GM18505 (cell line): ENCODE measurements at regions not wholly inside any gene's neighbourhood (a gene's known extent, or its start where the extent isn't known, plus 50 kb on each side); places are given as distances from the start of the nearest gene placed in this dataset.
"Not testable (repeated sequence)": the region's sequence is repeated elsewhere in the genome, so short reads cannot be mapped to it uniquely, and the experiment has no call there.

Experiments
- ATAC-seq: cut with Tn5 transposase; IDR thresholded peaks from one replicate; pipeline ENCODE4 v1.9.1; 2021; ENCODE audit not compliant: unreplicated experiment
- POLR2A ChIP-seq: IDR thresholded peaks from 4 replicates; pipeline ENCODE4 v1.6.1; 2011; ENCODE audit warnings: borderline replicate concordance; ENCODE audit not compliant: insufficient read depth, insufficient read length; ENCODE audit errors: extremely low read depth

DNA sequence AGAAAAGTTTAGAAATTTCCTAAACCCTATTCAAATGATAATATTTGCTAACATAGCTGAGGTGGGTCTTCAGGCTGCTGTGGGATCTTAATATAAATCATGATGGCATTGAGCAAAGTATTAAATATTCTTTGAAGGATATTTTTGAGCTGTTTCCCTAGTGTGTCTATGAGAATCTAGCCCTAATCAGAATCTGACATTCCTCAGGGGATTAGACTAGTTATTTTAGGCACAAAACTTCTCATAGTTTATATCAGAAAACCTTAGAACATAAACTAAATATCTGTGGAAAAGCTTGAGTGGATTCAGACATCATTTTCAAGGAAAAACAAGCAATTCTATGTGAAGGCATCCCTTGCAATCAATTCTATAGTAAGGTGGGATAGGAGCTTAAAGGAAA is 594.5 kb downstream of the RFPL4B start:
- no peak for TF ChIP-seq POLR2A
- no peak for ATAC-seq

DNA sequence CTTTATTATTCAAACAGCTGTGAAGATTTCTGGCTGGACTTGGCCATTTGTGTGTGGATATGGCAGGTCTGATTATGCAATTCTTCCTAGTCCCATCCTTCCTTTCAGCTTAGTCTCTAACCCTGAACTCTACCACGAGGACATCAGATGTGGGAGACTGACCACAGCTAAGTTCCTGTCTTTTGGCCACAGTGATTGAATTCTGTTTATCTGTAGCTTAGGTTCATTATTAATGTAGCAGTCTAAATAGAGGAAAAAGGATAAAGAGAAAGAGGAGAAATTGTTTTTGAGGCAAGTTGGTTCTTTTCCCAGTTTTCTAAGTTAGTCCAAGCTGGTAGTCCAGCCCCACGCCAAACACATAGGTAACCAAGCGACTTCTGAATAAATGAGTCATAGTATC is 598.9 kb downstream of the RFPL4B start:
- TF ChIP-seq POLR2A: no peak
- ATAC-seq: no peak

DNA sequence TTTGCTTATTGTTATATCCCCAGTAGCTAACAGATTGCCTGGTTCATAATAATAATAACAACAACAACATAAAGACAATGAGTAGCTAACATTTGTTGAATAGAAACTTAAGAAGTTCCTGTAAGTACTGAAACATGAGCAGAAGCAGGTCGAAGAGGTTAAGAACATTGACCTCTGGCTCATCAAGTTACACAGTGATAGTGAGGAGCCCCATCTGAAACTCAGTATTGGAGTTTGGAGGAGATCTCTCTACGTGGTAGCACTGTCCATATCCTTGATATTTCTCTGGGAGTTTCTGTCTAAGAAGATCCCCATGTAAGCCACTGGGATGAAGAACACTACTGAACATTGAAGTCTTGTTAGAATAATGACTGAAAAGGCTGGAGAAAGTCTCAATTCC is 600.4 kb downstream of the RFPL4B start:
- no peak for ATAC-seq
- no peak for TF ChIP-seq POLR2A

DNA sequence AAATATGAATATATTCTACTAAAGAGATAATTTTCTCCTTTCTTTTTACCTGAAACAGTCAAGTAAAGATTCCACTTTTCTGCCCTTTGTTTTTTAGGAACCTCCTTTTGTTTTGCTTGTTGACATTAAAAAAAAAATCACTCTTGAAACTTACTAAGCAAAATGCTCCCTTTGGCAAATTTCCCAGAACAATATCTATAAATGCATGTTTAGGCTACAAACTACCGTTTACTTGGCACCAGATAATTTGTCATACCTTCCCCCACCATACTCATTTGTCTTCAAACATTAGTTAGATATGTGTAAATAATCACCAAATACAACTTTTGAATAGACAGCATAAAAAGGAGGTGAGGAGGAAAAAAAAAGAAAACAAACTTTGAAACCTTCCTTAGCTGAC is 604.7 kb downstream of the RFPL4B start:
- no peak for ATAC-seq
- no peak for TF ChIP-seq POLR2A

DNA sequence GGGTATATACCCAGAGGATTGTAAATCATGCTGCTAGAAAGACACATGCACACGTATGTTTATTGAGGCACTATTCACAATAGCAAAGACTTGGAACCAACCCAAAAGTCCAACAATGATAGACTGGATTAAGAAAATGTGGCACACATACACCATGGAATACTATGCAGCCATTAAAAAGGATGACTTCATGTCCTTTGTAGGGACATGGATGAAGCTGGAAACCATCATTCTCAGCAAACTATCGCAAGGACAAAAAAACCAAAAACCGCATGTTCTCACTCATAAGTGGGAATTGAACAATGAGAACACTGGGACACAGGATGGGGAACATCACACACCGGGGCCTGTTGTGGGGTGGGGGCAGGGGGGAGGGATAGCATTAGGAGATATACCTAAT is 608.6 kb downstream of the RFPL4B start:
- ATAC-seq: not testable (repeated sequence)

DNA sequence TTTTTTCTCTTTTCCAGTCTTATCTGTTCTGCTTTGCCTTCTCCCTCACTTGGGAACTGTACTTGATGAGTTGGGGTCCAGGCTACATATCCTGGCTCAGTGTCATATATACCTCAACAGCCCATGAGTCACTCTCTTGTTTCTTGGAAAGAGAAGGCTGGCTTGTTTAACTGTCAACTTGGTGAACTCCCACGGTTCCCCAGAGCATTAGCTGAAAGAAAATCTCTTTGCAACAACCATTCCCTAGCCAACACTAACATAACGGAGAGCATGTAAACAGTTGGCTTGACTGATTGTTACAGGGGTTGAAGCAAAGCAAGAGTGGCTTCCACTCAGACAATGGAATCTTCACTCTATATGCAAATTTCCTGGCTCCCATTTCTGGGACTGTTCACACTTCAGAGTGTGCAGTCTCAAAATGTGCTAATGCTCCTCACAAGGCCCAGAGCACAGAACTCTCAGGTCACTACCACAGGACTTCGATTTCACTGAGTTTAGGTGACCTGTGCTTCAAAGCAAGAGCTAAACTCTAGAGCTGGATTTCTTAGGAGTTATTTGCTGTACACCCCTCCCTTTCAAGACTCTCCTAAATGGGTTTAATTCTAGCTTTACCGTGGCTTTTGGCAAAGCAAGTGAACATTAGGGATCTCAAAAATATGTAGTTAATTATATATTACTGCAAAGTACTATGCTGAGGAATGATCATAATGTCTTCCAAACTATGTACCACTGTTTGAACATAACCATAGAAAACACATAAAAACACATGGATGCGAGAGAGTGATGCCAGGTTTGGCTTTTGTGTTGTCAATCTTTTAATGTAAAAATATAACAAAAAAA is 609.8 kb downstream of the RFPL4B start:
- ATAC-seq: no peak
- no peak for TF ChIP-seq POLR2A

DNA sequence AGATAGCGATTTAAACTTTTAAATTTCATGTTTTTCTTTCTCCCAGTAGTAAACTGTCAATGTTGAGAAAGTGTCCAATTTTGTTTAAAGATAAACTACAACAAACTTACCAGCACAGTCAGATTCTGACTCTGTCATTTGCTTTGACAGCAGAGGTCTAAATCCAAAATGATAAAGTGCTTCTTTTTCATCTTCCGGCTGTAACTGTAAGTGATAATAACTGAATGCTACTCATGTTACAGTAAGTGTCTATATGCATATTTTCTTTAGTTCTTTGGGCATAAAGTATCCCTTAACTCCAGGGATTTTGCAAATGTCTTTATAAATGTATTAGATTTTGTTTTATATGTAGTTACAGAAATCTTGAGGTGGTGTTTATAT is 610.4 kb downstream of the RFPL4B start:
- no peak for TF ChIP-seq POLR2A
- ATAC-seq: no peak

DNA sequence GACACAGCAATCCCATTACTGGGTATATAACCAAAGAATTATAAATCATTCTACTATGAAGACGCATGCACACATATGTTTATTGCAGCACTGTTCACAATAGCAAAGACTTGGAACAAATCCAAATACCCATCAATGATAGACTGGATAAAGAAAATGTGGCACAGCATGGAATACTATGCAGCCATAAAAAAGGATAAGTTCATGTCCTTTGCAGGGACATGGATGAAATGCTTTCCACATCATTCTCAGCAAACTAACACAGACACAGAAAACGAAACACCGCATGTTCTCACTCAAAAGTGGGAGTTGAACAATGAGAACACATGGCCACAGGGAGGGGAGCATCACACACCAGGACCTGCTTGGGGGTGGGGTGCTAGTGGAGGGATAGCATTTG is 613.0 kb downstream of the RFPL4B start:
- not testable (repeated sequence) for ATAC-seq

DNA sequence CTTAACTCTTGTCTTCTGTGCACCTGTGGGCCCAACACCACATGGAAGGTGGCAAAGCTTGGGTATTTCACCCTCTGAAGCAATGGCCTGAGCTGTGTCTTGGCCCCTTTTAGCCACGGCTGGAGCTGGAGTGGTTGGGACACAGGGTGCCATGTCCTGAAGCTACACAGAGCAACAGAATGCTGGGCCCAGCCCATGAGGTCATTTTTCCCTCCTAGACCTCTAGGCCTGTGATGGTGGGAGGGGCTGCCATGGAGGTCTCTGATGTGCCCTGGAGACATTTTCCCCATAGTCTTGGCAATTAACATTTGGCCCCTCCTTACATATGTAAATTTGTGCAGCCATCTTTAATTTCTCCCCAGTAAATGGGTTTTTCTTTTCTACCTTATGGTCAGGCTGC is 620.8 kb downstream of the RFPL4B start:
- ATAC-seq: no peak
- no peak for TF ChIP-seq POLR2A

DNA sequence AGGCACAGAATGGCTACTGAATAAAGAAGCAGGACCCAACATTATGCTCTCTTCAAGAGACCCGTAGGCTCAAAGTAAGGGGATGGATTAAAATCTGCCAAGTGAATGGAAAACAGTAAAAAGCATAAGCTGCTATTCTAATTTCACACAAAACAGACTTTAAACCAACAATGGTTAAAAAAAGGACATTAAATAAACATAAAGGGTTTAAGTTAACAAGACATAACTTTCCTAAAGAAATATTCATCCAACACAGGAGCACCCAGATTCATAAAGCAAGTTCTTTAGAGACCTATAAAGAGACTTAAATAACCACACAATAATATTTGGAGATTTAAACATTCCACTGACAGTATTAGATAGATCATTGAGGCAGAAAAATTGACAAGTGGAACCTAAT is 624.5 kb downstream of the RFPL4B start:
- no peak for TF ChIP-seq POLR2A
- ATAC-seq: no peak

DNA sequence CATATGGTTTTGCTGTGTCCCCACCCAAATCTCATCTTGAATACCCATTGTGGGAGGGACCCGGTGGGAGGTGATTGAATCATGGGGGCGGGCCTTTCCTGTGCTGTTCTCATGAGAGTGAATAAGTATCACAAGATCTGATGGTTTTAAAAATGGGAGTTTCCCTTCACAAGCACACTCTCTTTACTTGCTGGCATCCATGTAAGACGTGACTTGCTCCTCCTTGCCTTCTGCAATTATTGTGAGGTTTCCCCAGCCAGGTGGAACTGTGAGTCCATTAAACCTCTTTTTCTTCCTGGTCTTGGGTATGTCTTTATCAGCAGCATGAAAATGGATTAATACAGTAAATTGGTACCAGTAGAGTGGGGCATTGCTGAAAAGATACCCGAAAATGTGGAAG is 627.8 kb downstream of the RFPL4B start:
- not testable (repeated sequence) for ATAC-seq

DNA sequence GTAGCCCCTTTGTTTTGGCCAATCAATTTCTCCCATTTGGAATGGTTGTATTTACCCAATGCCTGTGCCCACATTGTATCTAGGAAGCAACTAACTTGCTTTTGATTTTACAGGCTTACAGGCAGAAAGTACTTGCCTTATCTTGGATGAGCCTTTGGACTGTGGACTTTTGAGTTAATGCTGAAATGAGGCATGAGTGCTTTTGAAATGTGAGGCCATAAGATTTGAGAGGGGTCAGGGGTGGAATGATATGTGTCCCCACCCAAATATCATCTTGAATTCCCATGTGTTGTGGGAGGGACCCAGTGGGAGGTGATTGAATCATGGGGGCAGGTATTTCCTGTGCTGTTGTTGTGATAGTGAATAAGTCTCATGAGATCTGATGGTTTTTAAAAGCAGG is 629.4 kb downstream of the RFPL4B start:
- not testable (repeated sequence) for ATAC-seq

DNA sequence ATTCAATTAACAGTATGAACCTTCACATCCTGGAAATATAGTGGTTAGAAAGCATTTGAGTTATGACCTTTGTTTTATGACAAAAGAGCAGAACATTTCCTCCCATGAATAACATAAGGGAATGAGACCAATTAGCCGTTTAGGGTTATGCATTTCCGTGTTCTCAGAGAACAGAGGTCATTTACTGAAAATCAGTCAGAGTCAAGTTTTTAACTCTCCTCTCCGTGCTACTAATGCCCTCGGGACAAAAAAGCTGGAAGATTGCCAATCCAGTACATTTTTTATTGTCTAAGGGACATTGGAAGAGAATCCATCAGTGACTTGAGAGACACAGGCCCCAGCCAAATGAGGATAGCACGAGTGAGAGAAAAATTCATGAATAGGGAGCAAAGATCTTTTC is 632.7 kb downstream of the RFPL4B start:
- ATAC-seq: no peak
- no peak for TF ChIP-seq POLR2A

DNA sequence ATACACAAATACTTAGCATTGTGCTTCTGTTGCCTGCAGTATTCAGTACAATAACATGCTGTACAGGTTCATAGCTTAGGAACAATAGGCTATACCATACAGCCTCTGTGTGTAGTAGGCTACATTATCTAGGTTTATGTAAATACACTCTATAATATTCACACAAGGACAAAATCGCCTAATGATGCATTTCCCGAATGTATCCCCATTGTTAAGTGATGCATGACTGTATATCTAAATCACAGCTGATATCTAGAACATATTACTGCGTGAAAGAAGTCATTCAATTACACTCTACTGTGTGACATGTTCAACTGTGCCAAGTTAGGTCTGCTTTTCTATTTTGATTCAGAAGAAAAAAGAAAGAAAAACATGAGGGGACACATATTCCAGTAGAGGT is 633.5 kb downstream of the RFPL4B start:
- TF ChIP-seq POLR2A: no peak
- no peak for ATAC-seq

DNA sequence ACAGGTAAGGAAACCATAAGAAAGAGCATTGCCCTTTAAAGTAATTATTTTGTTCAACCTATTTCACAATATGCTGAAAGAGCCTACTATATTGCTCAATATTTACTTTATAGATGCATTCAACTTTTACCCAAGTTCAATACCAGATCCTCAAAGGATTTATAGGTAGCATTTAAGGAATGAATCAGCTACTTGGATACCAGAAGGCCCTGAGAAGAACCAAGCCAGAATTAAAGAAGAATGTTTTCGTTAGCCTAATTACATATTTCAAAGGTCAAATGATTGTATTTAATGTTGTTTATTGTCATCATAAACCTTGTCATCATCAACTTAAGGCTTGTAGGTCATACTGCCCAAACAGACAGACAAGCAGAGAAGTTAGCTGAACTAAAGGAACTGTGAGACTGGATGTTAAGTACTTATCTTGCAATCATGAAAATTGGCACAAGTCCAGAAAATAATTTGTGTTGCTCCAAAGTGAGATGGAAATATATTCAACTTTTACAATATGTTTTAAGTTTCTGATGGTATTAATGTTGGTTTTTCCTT is 636.7 kb downstream of the RFPL4B start:
- no peak for ATAC-seq
- TF ChIP-seq POLR2A: no peak
